Liver (tissue), 3 donors: ENCODE measurements at regions not wholly inside any gene's neighbourhood (a gene's known extent, or its start where the extent isn't known, plus 50 kb on each side); places are given as distances from the start of the nearest gene placed in this dataset.

ENCODE experiments used
- JUND ChIP-seq, 2 donors: IDR thresholded peaks; 2 replicates each; pipeline ENCODE4 v1.6.1; 2016; ENCODE audit warnings: antibody characterized with exemption in 2 of 2
- TF ChIP-seq, protein P1 (sequence below): fragments of 150-350 bp; IDR thresholded peaks from 2 replicates; pipeline ENCODE4 v1.5.1; 2017; ENCODE audit warnings: improper control_type of control experiment, low read depth, low read length; ENCODE audit not compliant: missing input control
- TF ChIP-seq, protein P2 (sequence below): IDR thresholded peaks from 2 replicates; pipeline ENCODE4 v1.6.1; 2016; ENCODE audit warnings: antibody characterized with exemption, mild to moderate bottlenecking
- donor health status: healthy.
- donor health status: healthy.

DNA sequence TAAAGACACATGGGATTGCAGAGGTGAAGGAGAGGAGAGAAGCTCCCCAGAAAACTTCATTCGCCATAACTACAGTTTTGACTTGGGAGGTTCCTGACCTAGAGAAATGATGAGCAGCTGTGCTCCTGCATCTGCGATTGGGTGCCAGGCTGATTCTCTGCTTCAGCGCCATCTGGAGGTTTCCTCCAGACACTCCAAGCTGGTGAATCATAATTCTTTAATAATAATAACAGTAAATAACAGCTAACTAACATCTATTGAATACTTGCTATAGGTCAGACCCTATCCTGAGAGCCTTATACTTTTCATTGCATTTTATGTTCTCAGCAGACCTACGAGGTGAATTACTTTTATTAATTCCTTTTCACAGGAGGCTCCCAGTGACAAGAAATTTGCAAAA lies 575.8 kb downstream of the TOX3 start:
- no peak for TF ChIP-seq JUND (IDR thresholded peaks at IDR 0.05)
- TF ChIP-seq, protein P1, sequence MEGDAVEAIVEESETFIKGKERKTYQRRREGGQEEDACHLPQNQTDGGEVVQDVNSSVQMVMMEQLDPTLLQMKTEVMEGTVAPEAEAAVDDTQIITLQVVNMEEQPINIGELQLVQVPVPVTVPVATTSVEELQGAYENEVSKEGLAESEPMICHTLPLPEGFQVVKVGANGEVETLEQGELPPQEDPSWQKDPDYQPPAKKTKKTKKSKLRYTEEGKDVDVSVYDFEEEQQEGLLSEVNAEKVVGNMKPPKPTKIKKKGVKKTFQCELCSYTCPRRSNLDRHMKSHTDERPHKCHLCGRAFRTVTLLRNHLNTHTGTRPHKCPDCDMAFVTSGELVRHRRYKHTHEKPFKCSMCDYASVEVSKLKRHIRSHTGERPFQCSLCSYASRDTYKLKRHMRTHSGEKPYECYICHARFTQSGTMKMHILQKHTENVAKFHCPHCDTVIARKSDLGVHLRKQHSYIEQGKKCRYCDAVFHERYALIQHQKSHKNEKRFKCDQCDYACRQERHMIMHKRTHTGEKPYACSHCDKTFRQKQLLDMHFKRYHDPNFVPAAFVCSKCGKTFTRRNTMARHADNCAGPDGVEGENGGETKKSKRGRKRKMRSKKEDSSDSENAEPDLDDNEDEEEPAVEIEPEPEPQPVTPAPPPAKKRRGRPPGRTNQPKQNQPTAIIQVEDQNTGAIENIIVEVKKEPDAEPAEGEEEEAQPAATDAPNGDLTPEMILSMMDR = no peak
- TF ChIP-seq, protein P2, sequence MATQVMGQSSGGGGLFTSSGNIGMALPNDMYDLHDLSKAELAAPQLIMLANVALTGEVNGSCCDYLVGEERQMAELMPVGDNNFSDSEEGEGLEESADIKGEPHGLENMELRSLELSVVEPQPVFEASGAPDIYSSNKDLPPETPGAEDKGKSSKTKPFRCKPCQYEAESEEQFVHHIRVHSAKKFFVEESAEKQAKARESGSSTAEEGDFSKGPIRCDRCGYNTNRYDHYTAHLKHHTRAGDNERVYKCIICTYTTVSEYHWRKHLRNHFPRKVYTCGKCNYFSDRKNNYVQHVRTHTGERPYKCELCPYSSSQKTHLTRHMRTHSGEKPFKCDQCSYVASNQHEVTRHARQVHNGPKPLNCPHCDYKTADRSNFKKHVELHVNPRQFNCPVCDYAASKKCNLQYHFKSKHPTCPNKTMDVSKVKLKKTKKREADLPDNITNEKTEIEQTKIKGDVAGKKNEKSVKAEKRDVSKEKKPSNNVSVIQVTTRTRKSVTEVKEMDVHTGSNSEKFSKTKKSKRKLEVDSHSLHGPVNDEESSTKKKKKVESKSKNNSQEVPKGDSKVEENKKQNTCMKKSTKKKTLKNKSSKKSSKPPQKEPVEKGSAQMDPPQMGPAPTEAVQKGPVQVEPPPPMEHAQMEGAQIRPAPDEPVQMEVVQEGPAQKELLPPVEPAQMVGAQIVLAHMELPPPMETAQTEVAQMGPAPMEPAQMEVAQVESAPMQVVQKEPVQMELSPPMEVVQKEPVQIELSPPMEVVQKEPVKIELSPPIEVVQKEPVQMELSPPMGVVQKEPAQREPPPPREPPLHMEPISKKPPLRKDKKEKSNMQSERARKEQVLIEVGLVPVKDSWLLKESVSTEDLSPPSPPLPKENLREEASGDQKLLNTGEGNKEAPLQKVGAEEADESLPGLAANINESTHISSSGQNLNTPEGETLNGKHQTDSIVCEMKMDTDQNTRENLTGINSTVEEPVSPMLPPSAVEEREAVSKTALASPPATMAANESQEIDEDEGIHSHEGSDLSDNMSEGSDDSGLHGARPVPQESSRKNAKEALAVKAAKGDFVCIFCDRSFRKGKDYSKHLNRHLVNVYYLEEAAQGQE = no peak
